ENCODE measurements at regions not wholly inside any gene's neighbourhood (a gene's known extent, or its start where the extent isn't known, plus 50 kb on each side); places are given as distances from the start of the nearest gene placed in this dataset.

- no peaks in the 10 kb centered on the region for H3K79me2 ChIP-seq (ENCODE audit: insufficient read depth, low read length)
- no peaks in the 10 kb centered on the region for H3K36me3 ChIP-seq (ENCODE audit: low read length)
- no peaks in the 10 kb centered on the region for H3F3A ChIP-seq (ENCODE audit: insufficient read depth)
- no peaks in the 10 kb centered on the region for H3K9me3 ChIP-seq (ENCODE audit: insufficient read depth, low read length)
- H3K9ac ChIP-seq (ENCODE audit: low read length) = no peak overlapping the region
- no peak overlapping the region for H3K4me3 ChIP-seq (ENCODE audit: insufficient read depth, low read length, poor library complexity, severe bottlenecking)
- no peaks in the 10 kb centered on the region for H4K20me1 ChIP-seq (ENCODE audit: low read depth, low read length)
- no peak overlapping the region for H3K4me2 ChIP-seq (ENCODE audit: low read depth, low read length, poor library complexity, severe bottlenecking)
- no peak overlapping the region for H3K27ac ChIP-seq (ENCODE audit: low read depth, low read length)
- no peaks in the 10 kb centered on the region for H3K9me2 ChIP-seq (replicated peaks; ENCODE audit: insufficient read depth, low read length)
- H2AFZ ChIP-seq (ENCODE audit: low read depth, low read length, severe bottlenecking) = no peak overlapping the region
- TF ChIP-seq CTCF (IDR thresholded peaks at IDR 0.05; ENCODE audit: insufficient read depth, low read length, poor library complexity, severe bottlenecking) = no peak
- no peak for TF ChIP-seq EZH2phosphoT487 (conservative IDR thresholded peaks at IDR 0.05; ENCODE audit: low read length)
- no peaks in the 10 kb centered on the region for H3K27me3 ChIP-seq (ENCODE audit: low read length)
Observed at GRCh38 chr14:101331661-101332169, 229.6 kb upstream of the DIO3 start.

GRCh38 chr14:101332281-101332680 lies 229.0 kb upstream of the DIO3 start:
- H3K9me2 ChIP-seq (replicated peaks; ENCODE audit: insufficient read depth, low read length) = no peaks in the 10 kb centered on the region
- H2AFZ ChIP-seq (ENCODE audit: low read depth, low read length, severe bottlenecking) = no peak overlapping the region
- no peaks in the 10 kb centered on the region for H4K20me1 ChIP-seq (ENCODE audit: low read depth, low read length)
- no peak overlapping the region for H3K4me3 ChIP-seq (ENCODE audit: insufficient read depth, low read length, poor library complexity, severe bottlenecking)
- H3K9me3 ChIP-seq (ENCODE audit: insufficient read depth, low read length) = no peaks in the 10 kb centered on the region
- no peaks in the 10 kb centered on the region for H3F3A ChIP-seq (ENCODE audit: insufficient read depth)
- H3K9ac ChIP-seq (ENCODE audit: low read length) = no peak overlapping the region
- no peaks in the 10 kb centered on the region for H3K36me3 ChIP-seq (ENCODE audit: low read length)
- TF ChIP-seq EZH2phosphoT487 (conservative IDR thresholded peaks at IDR 0.05; ENCODE audit: low read length) (no peak), CTCF (IDR thresholded peaks at IDR 0.05; ENCODE audit: insufficient read depth, low read length, poor library complexity, severe bottlenecking) (no peak)
- H3K79me2 ChIP-seq (ENCODE audit: insufficient read depth, low read length) = no peaks in the 10 kb centered on the region
- H3K27ac ChIP-seq (ENCODE audit: low read depth, low read length) = no peak overlapping the region
- H3K27me3 ChIP-seq (ENCODE audit: low read length) = no peaks in the 10 kb centered on the region
- no peak overlapping the region for H3K4me2 ChIP-seq (ENCODE audit: low read depth, low read length, poor library complexity, severe bottlenecking)

GRCh38 chr14:101333335-101334280 lies 227.7 kb upstream of the DIO3 start:
- Histone ChIP-seq H4K20me1 (ENCODE audit: low read depth, low read length) (no peaks in the 10 kb centered on the region), H3F3A (ENCODE audit: insufficient read depth) (no peaks in the 10 kb centered on the region), H3K79me2 (ENCODE audit: insufficient read depth, low read length) (no peaks in the 10 kb centered on the region), H3K9me3 (ENCODE audit: insufficient read depth, low read length) (no peaks in the 10 kb centered on the region), H3K9me2 (replicated peaks; ENCODE audit: insufficient read depth, low read length) (no peaks in the 10 kb centered on the region), H3K36me3 (ENCODE audit: low read length) (no peaks in the 10 kb centered on the region), H3K4me2 (ENCODE audit: low read depth, low read length, poor library complexity, severe bottlenecking) (no peak overlapping the region), H3K27me3 (ENCODE audit: low read length) (no peaks in the 10 kb centered on the region), H3K9ac (ENCODE audit: low read length) (no peak overlapping the region), H3K27ac (ENCODE audit: low read depth, low read length) (no peak overlapping the region), H3K4me3 (ENCODE audit: insufficient read depth, low read length, poor library complexity, severe bottlenecking) (no peak overlapping the region), H2AFZ (ENCODE audit: low read depth, low read length, severe bottlenecking) (no peak overlapping the region)
- TF ChIP-seq CTCF (IDR thresholded peaks at IDR 0.05; ENCODE audit: insufficient read depth, low read length, poor library complexity, severe bottlenecking) (no peak), EZH2phosphoT487 (conservative IDR thresholded peaks at IDR 0.05; ENCODE audit: low read length) (no peak)
